HCT116 (cell line): ENCODE measurements at regions not wholly inside any gene's neighbourhood (a gene's known extent, or its start where the extent isn't known, plus 50 kb on each side); places are given as distances from the start of the nearest gene placed in this dataset.

ENCODE experiments used
- ATAC-seq: fragments of 200-7000 bp; cut with Tn5 transposase; 2 replicates; pipeline ENCODE4 v1.9.1; 2020; ENCODE audit warnings: mild to moderate bottlenecking, moderate library complexity
- BruUV-seq: library from RNA; stranded (reverse); fragments of 400-500 nt; replicated peaks from 2 replicates; lab custom pipeline; 2021; lab: Mats Ljungman, UMichigan
- CTCF ChIA-PET: fragments of 300-600 bp; sonication (Branson Sonifier 250); formaldehyde crosslinking; loops from one replicate; lab custom pipeline; 2021; ENCODE audit warnings: antibody characterized with exemption; lab: Charles Lee
- POLR2A ChIA-PET: fragments of 300-600, 350-600 bp; sonication (Branson Sonifier 250); formaldehyde crosslinking; loops from one replicate; lab custom pipeline; 2021; ENCODE audit warnings: antibody characterized with exemption; lab: Charles Lee
- RAD21 ChIA-PET, 2 experiments: fragments of 300-600 bp; sonication (Branson Sonifier 250); formaldehyde crosslinking; loops; one replicate each; lab custom pipeline; 2023; ENCODE audit warnings: low total read pairs in 2 of 2; ENCODE audit not compliant: uncharacterized antibody in 2 of 2, unreplicated experiment in 2 of 2, low non-redundant PET in 1 of 2; lab: Charles Lee
- DNase-seq: peaks from one replicate; pipeline ENCODE4 v3.0.0-alpha.2; 2010; ENCODE audit warnings: low read depth, low spot score
- H2AFZ ChIP-seq: fragments of 200-600 bp; shearing (Covaris generic), sonication (generic); 2 replicates; pipeline ENCODE4 v1.6.1; 2017; ENCODE audit warnings: low read depth, mixed run types, mixed read lengths, antibody characterized with exemption, low read length; ENCODE audit not compliant: poor library complexity, severe bottlenecking
- H3K27ac ChIP-seq: 2 replicates; pipeline ENCODE4 v1.5.1; 2012; ENCODE audit warnings: low read depth, low read length
- H3K27me3 ChIP-seq: fragments of 200-600 bp; sonication (generic); 2 replicates; pipeline ENCODE4 v1.6.1; 2016; ENCODE audit warnings: mixed run types, low read length, mixed read lengths; ENCODE audit not compliant: insufficient read depth
- H3K36me3 ChIP-seq, 2 experiments: fragments of 200-500 bp in 1 of 2; fragments of 200-600 bp in 1 of 2; sonication (Bioruptor generic) in 1 of 2; sonication (generic) in 1 of 2; 2 replicates each; pipeline versions ENCODE4 v1.5.1 to v1.6.1; 2014 to 2016; ENCODE audit warnings: low read length in 2 of 2, inconsistent platforms in 1 of 2, mixed read lengths in 1 of 2, mixed run types in 1 of 2; ENCODE audit not compliant: insufficient read depth in 2 of 2, control insufficient read depth in 1 of 2
- H3K4me1 ChIP-seq, 2 experiments: fragments of 200-600 bp in 1 of 2; sonication (generic) in 1 of 2; 2 replicates each; pipeline versions ENCODE4 v1.5.1 to v1.6.1; 2012 to 2017; ENCODE audit warnings: low read length in 2 of 2, inconsistent platforms in 1 of 2, mild to moderate bottlenecking in 1 of 2, mixed read lengths in 1 of 2, mixed run types in 1 of 2, moderate library complexity in 1 of 2; ENCODE audit not compliant: insufficient read depth in 2 of 2, control insufficient read depth in 1 of 2
- H3K4me2 ChIP-seq: fragments of 200-600 bp; sonication (generic); 2 replicates; pipeline ENCODE4 v1.6.1; 2017; ENCODE audit warnings: mixed run types, low read length, mixed read lengths
- H3K4me3 ChIP-seq, 2 experiments: fragments of 200-600 bp in 1 of 2; sonication (generic) in 1 of 2; replicated peaks in 1 of 2; 2 replicates each; pipeline ENCODE4 v1.5.1; 2011 to 2016; ENCODE audit warnings: low read length in 2 of 2, control low read depth in 1 of 2, low read depth in 1 of 2, mild to moderate bottlenecking in 1 of 2, mixed read lengths in 1 of 2, mixed run types in 1 of 2
- H3K79me2 ChIP-seq: fragments of 200-600 bp; sonication (generic); 2 replicates; pipeline ENCODE4 v1.6.1; 2017; ENCODE audit warnings: mild to moderate bottlenecking, mixed run types, low read length, moderate library complexity, mixed read lengths; ENCODE audit not compliant: insufficient read depth
- H3K9ac ChIP-seq: fragments of 200-600 bp; sonication (generic); 2 replicates; pipeline ENCODE4 v1.6.1; 2016; ENCODE audit warnings: low read length, mixed read lengths
- H3K9me2 ChIP-seq: fragments of 200-600 bp; sonication (generic), shearing (Covaris generic); 2 replicates; pipeline ENCODE4 v1.6.1; 2017; ENCODE audit warnings: mixed run types, mild to moderate bottlenecking, moderate library complexity; ENCODE audit not compliant: insufficient read depth
- H3K9me3 ChIP-seq, 2 experiments: fragments of 200-500 bp in 1 of 2; fragments of 200-600 bp in 1 of 2; sonication (Bioruptor generic) in 1 of 2; sonication (generic) in 1 of 2; 2 replicates each; pipeline ENCODE4 v1.6.1; 2014 to 2017; ENCODE audit warnings: low read length in 2 of 2, mixed read lengths in 2 of 2, inconsistent platforms in 1 of 2, low read depth in 1 of 2, mild to moderate bottlenecking in 1 of 2, mixed run types in 1 of 2, moderate library complexity in 1 of 2; ENCODE audit not compliant: control insufficient read depth in 1 of 2, insufficient read depth in 1 of 2
- H4K20me1 ChIP-seq: fragments of 200-600 bp; sonication (generic), shearing (Covaris generic); 2 replicates; pipeline ENCODE4 v1.6.1; 2017; ENCODE audit warnings: mixed run types, mild to moderate bottlenecking, moderate library complexity; ENCODE audit not compliant: insufficient read depth
- ATF3 ChIP-seq: IDR thresholded peaks from 2 replicates; pipeline ENCODE4 v1.6.1; 2012
- CEBPB ChIP-seq: IDR thresholded peaks from 2 replicates; pipeline ENCODE4 v1.6.1; 2012; ENCODE audit warnings: low read depth
- EGR1 ChIP-seq: IDR thresholded peaks from 2 replicates; pipeline ENCODE4 v1.6.1; 2012; ENCODE audit warnings: low read depth
- FOSL1 ChIP-seq: IDR thresholded peaks from 2 replicates; pipeline ENCODE4 v1.6.1; 2012; ENCODE audit warnings: low read depth
- JUND ChIP-seq: IDR thresholded peaks from 2 replicates; pipeline ENCODE4 v1.6.1; 2012
- MAX ChIP-seq: IDR thresholded peaks from 2 replicates; pipeline ENCODE4 v1.6.1; 2012
- POLR2A ChIP-seq: IDR thresholded peaks from 2 replicates; pipeline ENCODE4 v1.7.0; 2011; ENCODE audit warnings: borderline replicate concordance; ENCODE audit not compliant: insufficient read depth, insufficient read length; ENCODE audit errors: extremely low read depth
- POLR2AphosphoS5 ChIP-seq: IDR thresholded peaks from 2 replicates; pipeline ENCODE4 v1.6.1; 2011; ENCODE audit warnings: mild to moderate bottlenecking, low read depth, low read length, moderate library complexity
- RAD21 ChIP-seq: IDR thresholded peaks from 2 replicates; pipeline ENCODE4 v1.6.1; 2012; ENCODE audit warnings: low read depth, mild to moderate bottlenecking
- SP1 ChIP-seq: IDR thresholded peaks from 2 replicates; pipeline ENCODE4 v1.6.1; 2012; ENCODE audit warnings: low read depth
- SRF ChIP-seq: IDR thresholded peaks from 2 replicates; pipeline ENCODE4 v1.6.1; 2012; ENCODE audit warnings: low read depth
- TCF7L2 ChIP-seq: IDR thresholded peaks from 2 replicates; pipeline ENCODE4 v1.7.0; 2011; ENCODE audit warnings: borderline replicate concordance, inconsistent platforms; ENCODE audit not compliant: insufficient read depth, insufficient read length; ENCODE audit errors: extremely low read depth
- YY1 ChIP-seq: IDR thresholded peaks from 2 replicates; pipeline ENCODE4 v1.6.1; 2011; ENCODE audit warnings: low read length, low read depth, moderate library complexity, mild to moderate bottlenecking; ENCODE audit not compliant: insufficient replicate concordance; ENCODE audit errors: extremely low read depth
- ZBTB33 ChIP-seq: IDR thresholded peaks from 2 replicates; pipeline ENCODE4 v1.6.1; 2011; ENCODE audit warnings: mild to moderate bottlenecking, low read length, moderate library complexity; ENCODE audit not compliant: insufficient replicate concordance; ENCODE audit errors: extremely low read depth
- ZFX ChIP-seq: fragments of 450-650 bp; IDR thresholded peaks from 2 replicates; pipeline ENCODE4 v1.6.1; 2017
- ZNF274 ChIP-seq: fragments of 200-500 bp; sonication (Bioruptor generic); IDR thresholded peaks from 2 replicates; pipeline ENCODE4 v1.6.1; 2014; ENCODE audit warnings: mild to moderate bottlenecking, low read depth, low read length, inconsistent platforms
- intact Hi-C: fragments of 100-400 bp; cut with micrococcal nuclease; formaldehyde crosslinking; loops from 2 replicates; pipeline ENCODE4 v1.10.0; 2022
- TF ChIP-seq, protein P1 (sequence below), 3 experiments: fragments of 200-600 bp in 1 of 3; sonication (generic) in 1 of 3; IDR thresholded peaks in 2 of 3; conservative IDR thresholded peaks in 1 of 3; 2 replicates each; pipeline ENCODE4 v1.5.1; 2012 to 2017; ENCODE audit warnings: low read depth in 2 of 3, low read length in 2 of 3, antibody characterized with exemption in 1 of 3, borderline replicate concordance in 1 of 3, control low read depth in 1 of 3, mild to moderate bottlenecking in 1 of 3, mixed read lengths in 1 of 3, mixed run types in 1 of 3, moderate library complexity in 1 of 3; ENCODE audit not compliant: insufficient read depth in 1 of 3

DNA sequence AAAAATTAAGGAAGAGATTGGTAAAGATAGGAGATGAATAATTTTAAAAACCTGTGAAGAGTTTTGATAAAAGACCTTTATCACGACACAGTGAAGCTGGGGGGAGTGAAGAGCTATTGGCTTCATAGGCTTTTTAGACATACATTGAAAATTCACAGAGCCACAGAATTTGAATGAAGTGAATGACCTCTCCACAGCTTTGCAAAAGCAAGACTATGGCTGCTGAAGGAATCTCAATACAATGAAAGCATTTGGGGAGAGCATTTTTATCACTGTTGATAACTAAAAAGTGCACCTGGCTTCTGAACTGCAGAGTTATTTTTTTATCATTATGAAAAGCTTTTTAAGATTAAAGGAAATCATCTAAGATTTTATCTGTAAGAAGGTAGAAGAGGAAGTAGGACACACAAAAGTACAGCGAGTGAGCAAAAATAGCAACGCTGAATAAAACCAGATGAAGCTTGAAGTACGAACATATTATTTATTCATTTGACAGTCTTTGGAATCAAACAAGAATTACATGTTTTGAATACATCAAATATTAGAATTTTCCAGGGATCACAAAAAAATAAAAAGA, 317.5 kb downstream of the KCNC2 start:
- no peak overlapping the region for H3K9ac ChIP-seq
- no peak overlapping the region for H3K27ac ChIP-seq
- BruUV-seq = no TSS peak
- no peak for TF ChIP-seq JUND
- no peak for TF ChIP-seq SRF
- H4K20me1 ChIP-seq = no peaks in the 10 kb centered on the region
- H3K36me3 ChIP-seq = no peaks in the 10 kb centered on the region
- no peaks in the 10 kb centered on the region for H3K27me3 ChIP-seq
- H3K4me3 ChIP-seq = no peak overlapping the region
- CTCF ChIA-PET = interaction anchor here (1.1 to 2.8 kb wide), 2 partner anchors 11 to 12 kb away, joined by 3 to 11 read pairs; no protein-coding TSS in a partner anchor
- intact Hi-C loops = no loop called here
- ATAC-seq = no peak
- H3K4me1 ChIP-seq = peaks cover 16 to 28% of the 10 kb centered on the region in 2 experiments
- H3K4me2 ChIP-seq = no peak overlapping the region
- no peaks in the 10 kb centered on the region for H3K79me2 ChIP-seq
- no peak overlapping the region for H2AFZ ChIP-seq
- RAD21 ChIA-PET = no interaction called here
- H3K9me3 ChIP-seq = no peaks in the 10 kb centered on the region
- POLR2A ChIA-PET = no interaction called here
- no peaks in the 10 kb centered on the region for H3K9me2 ChIP-seq
- no peak for DNase-seq

DNA sequence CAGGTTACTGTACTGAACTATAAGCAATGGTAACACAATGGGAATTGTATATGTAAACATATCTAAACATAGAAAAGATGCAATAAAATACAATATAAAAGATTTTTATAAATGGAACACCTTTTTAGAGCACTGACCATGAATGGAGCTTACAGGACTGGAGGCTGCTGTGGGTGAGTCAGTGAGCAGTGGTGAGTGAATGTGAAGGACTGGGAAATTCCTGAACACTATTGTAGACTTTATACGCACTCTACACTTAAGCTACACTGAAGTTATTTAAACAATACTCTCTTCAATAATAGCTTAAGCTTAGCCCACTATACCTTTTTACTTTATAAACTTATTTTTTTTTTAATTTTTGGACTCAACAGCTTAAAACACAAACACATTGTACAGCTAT, 313.5 kb downstream of the KCNC2 start:
- intact Hi-C loops = no loop called here
- Histone ChIP-seq H3K9ac (no peak overlapping the region), H3K27me3 (no peaks in the 10 kb centered on the region), H2AFZ (no peak overlapping the region), H3K4me3 (no peak overlapping the region), H3K9me2 (no peaks in the 10 kb centered on the region), H3K4me2 (no peak overlapping the region), H3K9me3 (no peaks in the 10 kb centered on the region), H3K36me3 (no peaks in the 10 kb centered on the region), H3K79me2 (no peaks in the 10 kb centered on the region), H3K4me1 (peaks cover under 1 to 4% of the 10 kb centered on the region in 2 experiments), H4K20me1 (no peaks in the 10 kb centered on the region), H3K27ac (no peak overlapping the region)
- no TSS peak for BruUV-seq
- ATAC-seq (no peak), DNase-seq (no peak)
- CTCF ChIA-PET = no interaction called here
- POLR2A ChIA-PET = no interaction called here
- RAD21 ChIA-PET = interaction anchor here in 1 of 2 experiments (0.6 kb wide), 1 partner anchor 132 kb away, joined by 4 read pairs; no protein-coding TSS in a partner anchor
- TF ChIP-seq RAD21 (no peak), POLR2AphosphoS5 (no peak), EGR1 (no peak), ZBTB33 (no peak), FOSL1 (no peak), CEBPB (no peak), POLR2A (no peak), MAX (no peak), ZNF274 (no peak), ZFX (no peak), TCF7L2 (no peak), SP1 (no peak), JUND (no peak), YY1 (no peak), ATF3 (no peak), SRF (no peak)
- TF ChIP-seq, protein P1, sequence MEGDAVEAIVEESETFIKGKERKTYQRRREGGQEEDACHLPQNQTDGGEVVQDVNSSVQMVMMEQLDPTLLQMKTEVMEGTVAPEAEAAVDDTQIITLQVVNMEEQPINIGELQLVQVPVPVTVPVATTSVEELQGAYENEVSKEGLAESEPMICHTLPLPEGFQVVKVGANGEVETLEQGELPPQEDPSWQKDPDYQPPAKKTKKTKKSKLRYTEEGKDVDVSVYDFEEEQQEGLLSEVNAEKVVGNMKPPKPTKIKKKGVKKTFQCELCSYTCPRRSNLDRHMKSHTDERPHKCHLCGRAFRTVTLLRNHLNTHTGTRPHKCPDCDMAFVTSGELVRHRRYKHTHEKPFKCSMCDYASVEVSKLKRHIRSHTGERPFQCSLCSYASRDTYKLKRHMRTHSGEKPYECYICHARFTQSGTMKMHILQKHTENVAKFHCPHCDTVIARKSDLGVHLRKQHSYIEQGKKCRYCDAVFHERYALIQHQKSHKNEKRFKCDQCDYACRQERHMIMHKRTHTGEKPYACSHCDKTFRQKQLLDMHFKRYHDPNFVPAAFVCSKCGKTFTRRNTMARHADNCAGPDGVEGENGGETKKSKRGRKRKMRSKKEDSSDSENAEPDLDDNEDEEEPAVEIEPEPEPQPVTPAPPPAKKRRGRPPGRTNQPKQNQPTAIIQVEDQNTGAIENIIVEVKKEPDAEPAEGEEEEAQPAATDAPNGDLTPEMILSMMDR (IDR thresholded peaks at IDR 0.05 in 2 of 3, conservative IDR thresholded peaks at IDR 0.05 in 1 of 3; ENCODE audit: borderline replicate concordance in 1 of 3, insufficient read depth in 1 of 3, low read depth in 2 of 3, low read length in 2 of 3) = no peak
